OCI-LY7 (cell line): ENCODE measurements at regions not wholly inside any gene's neighbourhood (a gene's known extent, or its start where the extent isn't known, plus 50 kb on each side); places are given as distances from the start of the nearest gene placed in this dataset.

ENCODE experiments used
- BruUV-seq: library from RNA; stranded (reverse); fragments of 400-500 nt; replicated peaks from 2 replicates; lab custom pipeline; 2021; lab: Mats Ljungman, UMichigan
- CTCF ChIA-PET: fragments of 300-600 bp; sonication (Branson Sonifier 250); formaldehyde crosslinking; loops from one replicate; lab custom pipeline; 2022; ENCODE audit warnings: antibody characterized with exemption; ENCODE audit not compliant: unreplicated experiment; lab: Charles Lee
- POLR2A ChIA-PET: fragments of 300-600 bp; sonication (Branson Sonifier 250); formaldehyde crosslinking; loops from one replicate; lab custom pipeline; 2022; ENCODE audit warnings: antibody characterized with exemption; lab: Charles Lee
- DNase-seq: peaks from one replicate; pipeline ENCODE4 v3.0.0-alpha.2; 2015; ENCODE audit warnings: low spot score
- H2AFZ ChIP-seq: fragments of 200-600 bp; sonication (generic), shearing (Covaris generic); 2 replicates; pipeline ENCODE4 v1.6.1; 2014; ENCODE audit warnings: mild to moderate bottlenecking, antibody characterized with exemption, low read length, moderate library complexity
- H3K27ac ChIP-seq: fragments of 200-600 bp; sonication (generic); 2 replicates; pipeline ENCODE4 v1.5.1; 2014; ENCODE audit warnings: mixed run types, low read depth, mild to moderate bottlenecking, moderate library complexity, low read length, inconsistent platforms; ENCODE audit not compliant: poor library complexity, severe bottlenecking
- H3K36me3 ChIP-seq: fragments of 200-600 bp; sonication (generic); 2 replicates; pipeline ENCODE4 v1.6.1; 2014; ENCODE audit warnings: mild to moderate bottlenecking, antibody characterized with exemption, low read length, moderate library complexity, mixed read lengths; ENCODE audit not compliant: insufficient read depth
- H3K4me1 ChIP-seq: fragments of 200-600 bp; sonication (generic); 2 replicates; pipeline ENCODE4 v1.5.1; 2014; ENCODE audit warnings: mild to moderate bottlenecking, low read length; ENCODE audit not compliant: insufficient read depth, poor library complexity, severe bottlenecking
- H3K4me2 ChIP-seq: fragments of 200-600 bp; sonication (generic); 2 replicates; pipeline ENCODE4 v1.6.1; 2014; ENCODE audit warnings: mild to moderate bottlenecking, low read length
- H3K4me3 ChIP-seq: fragments of 200-600 bp; sonication (generic); 2 replicates; pipeline ENCODE4 v1.5.1; 2014; ENCODE audit warnings: mild to moderate bottlenecking, low read depth, low read length; ENCODE audit not compliant: poor library complexity, severe bottlenecking
- H3K79me2 ChIP-seq: fragments of 200-600 bp; sonication (generic); 2 replicates; pipeline ENCODE4 v1.6.1; 2016; ENCODE audit warnings: low read depth, mild to moderate bottlenecking, low read length, moderate library complexity, mixed read lengths; ENCODE audit not compliant: insufficient read depth
- H3K9me2 ChIP-seq: fragments of 200-600 bp; sonication (generic); 2 replicates; pipeline ENCODE4 v1.6.1; 2016; ENCODE audit warnings: mild to moderate bottlenecking, low read length, mixed read lengths; ENCODE audit not compliant: insufficient read depth
- H3K9me3 ChIP-seq: fragments of 200-600 bp; sonication (generic); 2 replicates; pipeline ENCODE4 v1.6.1; 2014; ENCODE audit warnings: mild to moderate bottlenecking, mixed run types, low read length, mixed read lengths
- H4K20me1 ChIP-seq: fragments of 200-600 bp; sonication (generic); 2 replicates; pipeline ENCODE4 v1.6.1; 2014; ENCODE audit warnings: mild to moderate bottlenecking, antibody characterized with exemption, low read length, moderate library complexity, mixed read lengths; ENCODE audit not compliant: insufficient read depth
- EZH2phosphoT487 ChIP-seq: fragments of 200-600 bp; sonication (generic); IDR thresholded peaks from 2 replicates; pipeline ENCODE4 v1.6.1; 2018; ENCODE audit warnings: low read depth, borderline replicate concordance, mild to moderate bottlenecking, mixed run types, antibody characterized with exemption, low read length, moderate library complexity, mixed read lengths
- intact Hi-C: fragments of 100-400 bp; cut with micrococcal nuclease; formaldehyde crosslinking; loops from one replicate; pipeline ENCODE4 v1.10.0; 2022; ENCODE audit not compliant: unreplicated experiment
- TF ChIP-seq, protein P1 (sequence below): fragments of 200-600 bp; sonication (generic); conservative IDR thresholded peaks from 2 replicates; pipeline ENCODE4 v1.5.1; 2014; ENCODE audit warnings: mild to moderate bottlenecking, antibody characterized with exemption, low read length, moderate library complexity, mixed read lengths

DNA sequence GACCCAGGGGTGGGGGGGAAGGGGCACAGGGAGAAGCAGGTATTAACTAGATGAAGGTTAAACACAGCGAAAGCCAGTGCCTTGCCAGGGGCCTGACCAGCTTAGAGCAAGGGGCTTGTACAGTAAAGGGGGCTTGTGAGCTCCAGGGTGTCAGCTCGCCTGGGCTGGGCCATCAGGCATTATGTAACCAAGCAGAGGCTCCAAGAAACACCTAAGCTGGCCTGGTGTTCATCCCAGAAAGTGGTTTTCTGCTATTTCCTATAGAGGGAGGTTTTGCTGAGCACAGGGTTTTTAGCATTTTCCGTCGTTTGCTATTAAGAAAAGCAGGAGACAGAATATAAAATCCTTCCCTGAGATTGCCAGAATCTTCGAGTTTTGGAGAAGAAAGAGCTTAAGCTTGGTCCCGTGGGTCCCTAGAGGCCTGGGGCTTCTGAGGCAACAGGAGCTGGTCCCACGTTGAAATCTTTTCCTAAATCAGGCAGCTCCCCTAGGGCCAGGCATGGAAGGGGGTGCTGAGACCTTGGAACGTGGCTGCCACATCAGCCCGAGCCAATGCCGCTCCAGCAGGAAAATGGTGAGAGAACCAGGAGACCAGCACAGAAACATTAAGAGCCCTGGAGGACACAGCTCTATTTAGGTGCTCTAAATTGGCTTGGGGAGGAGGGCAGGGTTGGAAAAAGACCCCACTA, 71.4 kb downstream of the ISG20 start:
- CTCF ChIA-PET, result interaction anchor here (1.1 kb wide), 1 partner anchor 53 kb away, joined by 4 read pairs; no protein-coding TSS in a partner anchor
- no peaks in the 10 kb centered on the region for H3K9me2 ChIP-seq
- BruUV-seq, result no TSS peak

DNA sequence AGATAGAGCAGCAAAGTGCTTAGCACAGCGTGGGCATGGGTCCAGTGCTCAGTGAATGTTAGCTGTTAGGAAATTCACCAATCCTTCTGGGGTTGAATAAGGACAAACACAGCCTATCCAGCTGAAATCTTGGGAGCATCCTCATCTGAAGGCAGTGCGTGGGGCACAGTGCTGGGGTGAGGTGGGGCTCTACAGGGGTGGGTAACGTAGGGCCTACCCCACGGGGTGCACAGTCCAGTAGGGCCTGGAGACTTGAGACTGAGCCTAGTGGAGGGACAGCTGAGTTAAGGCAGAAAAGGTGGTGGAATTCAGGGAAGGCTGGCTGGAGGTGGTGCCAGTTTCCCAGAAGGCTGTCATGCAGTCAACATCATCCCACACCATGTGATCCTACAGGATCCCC, 73.0 kb downstream of the ISG20 start:
- no peak for DNase-seq
- H3K4me1 ChIP-seq, result no peaks in the 10 kb centered on the region
- intact Hi-C loops, result no loop called here
- ChIA-PET CTCF (interaction anchor here (0.6 kb wide), 1 partner anchor 58 kb away, joined by 3 read pairs; no protein-coding TSS in a partner anchor), POLR2A (no interaction called here)
- H3K4me3 ChIP-seq, result no peak overlapping the region
- no peaks in the 10 kb centered on the region for H3K9me3 ChIP-seq
- H3K36me3 ChIP-seq, result no peaks in the 10 kb centered on the region
- no peaks in the 10 kb centered on the region for H3K79me2 ChIP-seq
- H2AFZ ChIP-seq, result no peak overlapping the region
- no peak overlapping the region for H3K4me2 ChIP-seq
- H3K27ac ChIP-seq, result no peak overlapping the region
- BruUV-seq, result no TSS peak
- no peaks in the 10 kb centered on the region for H3K9me2 ChIP-seq
- H4K20me1 ChIP-seq, result no peaks in the 10 kb centered on the region
- no peak for TF ChIP-seq EZH2phosphoT487
- TF ChIP-seq, protein P1, sequence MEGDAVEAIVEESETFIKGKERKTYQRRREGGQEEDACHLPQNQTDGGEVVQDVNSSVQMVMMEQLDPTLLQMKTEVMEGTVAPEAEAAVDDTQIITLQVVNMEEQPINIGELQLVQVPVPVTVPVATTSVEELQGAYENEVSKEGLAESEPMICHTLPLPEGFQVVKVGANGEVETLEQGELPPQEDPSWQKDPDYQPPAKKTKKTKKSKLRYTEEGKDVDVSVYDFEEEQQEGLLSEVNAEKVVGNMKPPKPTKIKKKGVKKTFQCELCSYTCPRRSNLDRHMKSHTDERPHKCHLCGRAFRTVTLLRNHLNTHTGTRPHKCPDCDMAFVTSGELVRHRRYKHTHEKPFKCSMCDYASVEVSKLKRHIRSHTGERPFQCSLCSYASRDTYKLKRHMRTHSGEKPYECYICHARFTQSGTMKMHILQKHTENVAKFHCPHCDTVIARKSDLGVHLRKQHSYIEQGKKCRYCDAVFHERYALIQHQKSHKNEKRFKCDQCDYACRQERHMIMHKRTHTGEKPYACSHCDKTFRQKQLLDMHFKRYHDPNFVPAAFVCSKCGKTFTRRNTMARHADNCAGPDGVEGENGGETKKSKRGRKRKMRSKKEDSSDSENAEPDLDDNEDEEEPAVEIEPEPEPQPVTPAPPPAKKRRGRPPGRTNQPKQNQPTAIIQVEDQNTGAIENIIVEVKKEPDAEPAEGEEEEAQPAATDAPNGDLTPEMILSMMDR, result no peak

More for the DNA sequence above, 71.4 kb downstream of the ISG20 start:
- DNase-seq, result no peak
- no peaks in the 10 kb centered on the region for H3K36me3 ChIP-seq
- no peaks in the 10 kb centered on the region for H3K4me1 ChIP-seq
- H3K79me2 ChIP-seq, result no peaks in the 10 kb centered on the region
- H3K4me3 ChIP-seq, result no peak overlapping the region
- TF ChIP-seq EZH2phosphoT487, result no peak
- TF ChIP-seq, protein P1, result no peak
- H4K20me1 ChIP-seq, result no peaks in the 10 kb centered on the region
- no peaks in the 10 kb centered on the region for H3K9me3 ChIP-seq
- no peak overlapping the region for H3K27ac ChIP-seq
- no peak overlapping the region for H2AFZ ChIP-seq
- H3K4me2 ChIP-seq, result no peak overlapping the region
- POLR2A ChIA-PET, result interaction anchor here (0.7 kb wide), 2 partner anchors 16 to 59 kb away, joined by 3 to 5 read pairs; no protein-coding TSS in a partner anchor
- intact Hi-C loops, result no loop called here

DNA sequence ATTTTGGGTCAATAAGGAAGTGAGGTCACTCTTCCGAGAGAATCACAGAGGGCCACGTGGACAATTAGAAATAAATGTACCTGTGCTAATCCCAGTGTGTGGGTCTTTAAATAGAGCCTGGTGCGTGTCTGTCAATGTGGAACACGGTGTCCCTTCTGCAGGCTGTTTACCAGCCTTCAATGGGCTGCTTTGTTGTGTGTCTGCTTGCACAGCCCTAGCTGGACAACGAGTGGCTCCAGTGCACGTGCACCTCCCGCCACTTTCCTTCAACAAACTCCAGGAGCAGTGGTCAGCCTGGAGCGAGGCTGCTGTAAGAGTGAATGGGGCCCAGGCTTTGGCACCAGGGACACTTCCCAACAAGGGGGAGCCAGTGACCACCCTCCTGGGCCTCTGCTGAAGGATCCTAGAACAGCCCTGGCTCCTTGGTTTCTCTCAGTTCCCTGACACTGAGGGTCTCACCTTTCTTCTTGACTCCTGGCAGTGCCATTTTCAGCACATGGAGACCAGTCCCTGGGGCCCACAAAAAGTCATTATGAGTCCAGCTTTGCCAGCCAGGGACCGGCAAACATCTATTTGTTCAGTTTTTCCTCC, 76.1 kb downstream of the ISG20 start:
- no peaks in the 10 kb centered on the region for H4K20me1 ChIP-seq
- intact Hi-C loops, result no loop called here
- no peaks in the 10 kb centered on the region for H3K9me3 ChIP-seq
- no peak overlapping the region for H3K4me2 ChIP-seq
- no peaks in the 10 kb centered on the region for H3K79me2 ChIP-seq
- H3K36me3 ChIP-seq, result no peaks in the 10 kb centered on the region
- BruUV-seq, result no TSS peak
- H3K4me1 ChIP-seq, result no peaks in the 10 kb centered on the region
- TF ChIP-seq, protein P1, result no peak
- TF ChIP-seq EZH2phosphoT487, result no peak
- no peak for DNase-seq
- no peak overlapping the region for H2AFZ ChIP-seq
- ChIA-PET POLR2A (no interaction called here), CTCF (no interaction called here)
- H3K4me3 ChIP-seq, result no peak overlapping the region
- no peaks in the 10 kb centered on the region for H3K9me2 ChIP-seq
- no peak overlapping the region for H3K27ac ChIP-seq
